GM12878 (cell line): ENCODE measurements at regions not wholly inside any gene's neighbourhood (a gene's known extent, or its start where the extent isn't known, plus 50 kb on each side); places are given as distances from the start of the nearest gene placed in this dataset.

ENCODE experiments used
- ASH2L ChIP-seq: fragments of 300-600, 200-600 bp; sonication (generic); IDR thresholded peaks from 2 replicates; pipeline ENCODE4 v1.6.1; 2017; ENCODE audit warnings: low read depth, mild to moderate bottlenecking, borderline replicate concordance
- CBFB ChIP-seq: IDR thresholded peaks from 2 replicates; pipeline ENCODE4 v1.6.1; 2016; ENCODE audit warnings: antibody characterized with exemption, low read depth
- CBX3 ChIP-seq: fragments of 200-600 bp; sonication (generic); IDR thresholded peaks from 2 replicates; pipeline ENCODE4 v1.6.1; 2016; ENCODE audit warnings: low read depth, borderline replicate concordance
- JUNB ChIP-seq: IDR thresholded peaks from 2 replicates; pipeline ENCODE4 v1.6.1; 2016; ENCODE audit warnings: antibody characterized with exemption, mild to moderate bottlenecking
- MAX ChIP-seq: IDR thresholded peaks from 2 replicates; pipeline ENCODE4 v1.6.1; 2012; ENCODE audit warnings: low read depth, low read length, improper control_type of control experiment
- MTA2 ChIP-seq: fragments of 450-650 bp; IDR thresholded peaks from 2 replicates; pipeline ENCODE4 v1.6.1; 2016; ENCODE audit warnings: low read depth, mild to moderate bottlenecking, moderate library complexity
- NBN ChIP-seq: fragments of 450-650 bp; IDR thresholded peaks from 2 replicates; pipeline ENCODE4 v1.6.1; 2016
- PML ChIP-seq: IDR thresholded peaks from 2 replicates; pipeline ENCODE4 v1.6.1; 2012; ENCODE audit warnings: low read length, inconsistent platforms
- POLR2AphosphoS5 ChIP-seq: IDR thresholded peaks from 2 replicates; pipeline ENCODE4 v1.6.1; 2011; ENCODE audit warnings: mild to moderate bottlenecking, low read length, inconsistent platforms
- SREBF1 ChIP-seq: IDR thresholded peaks from 2 replicates; pipeline ENCODE4 v1.6.1; 2012; ENCODE audit warnings: mild to moderate bottlenecking, low read length
- WRNIP1 ChIP-seq: IDR thresholded peaks from 2 replicates; pipeline ENCODE4 v1.6.1; 2011; ENCODE audit warnings: low read depth, low read length, improper control_type of control experiment, borderline replicate concordance
- ZBTB40 ChIP-seq: fragments of 450-650 bp; IDR thresholded peaks from 2 replicates; pipeline ENCODE4 v1.6.1; 2016; ENCODE audit warnings: mild to moderate bottlenecking, moderate library complexity, borderline replicate concordance
- TF ChIP-seq, protein P1 (sequence below): fragments of 450-650 bp; IDR thresholded peaks from 2 replicates; pipeline ENCODE4 v1.6.1; 2017; ENCODE audit warnings: mild to moderate bottlenecking, moderate library complexity

- TF ChIP-seq, protein P1, sequence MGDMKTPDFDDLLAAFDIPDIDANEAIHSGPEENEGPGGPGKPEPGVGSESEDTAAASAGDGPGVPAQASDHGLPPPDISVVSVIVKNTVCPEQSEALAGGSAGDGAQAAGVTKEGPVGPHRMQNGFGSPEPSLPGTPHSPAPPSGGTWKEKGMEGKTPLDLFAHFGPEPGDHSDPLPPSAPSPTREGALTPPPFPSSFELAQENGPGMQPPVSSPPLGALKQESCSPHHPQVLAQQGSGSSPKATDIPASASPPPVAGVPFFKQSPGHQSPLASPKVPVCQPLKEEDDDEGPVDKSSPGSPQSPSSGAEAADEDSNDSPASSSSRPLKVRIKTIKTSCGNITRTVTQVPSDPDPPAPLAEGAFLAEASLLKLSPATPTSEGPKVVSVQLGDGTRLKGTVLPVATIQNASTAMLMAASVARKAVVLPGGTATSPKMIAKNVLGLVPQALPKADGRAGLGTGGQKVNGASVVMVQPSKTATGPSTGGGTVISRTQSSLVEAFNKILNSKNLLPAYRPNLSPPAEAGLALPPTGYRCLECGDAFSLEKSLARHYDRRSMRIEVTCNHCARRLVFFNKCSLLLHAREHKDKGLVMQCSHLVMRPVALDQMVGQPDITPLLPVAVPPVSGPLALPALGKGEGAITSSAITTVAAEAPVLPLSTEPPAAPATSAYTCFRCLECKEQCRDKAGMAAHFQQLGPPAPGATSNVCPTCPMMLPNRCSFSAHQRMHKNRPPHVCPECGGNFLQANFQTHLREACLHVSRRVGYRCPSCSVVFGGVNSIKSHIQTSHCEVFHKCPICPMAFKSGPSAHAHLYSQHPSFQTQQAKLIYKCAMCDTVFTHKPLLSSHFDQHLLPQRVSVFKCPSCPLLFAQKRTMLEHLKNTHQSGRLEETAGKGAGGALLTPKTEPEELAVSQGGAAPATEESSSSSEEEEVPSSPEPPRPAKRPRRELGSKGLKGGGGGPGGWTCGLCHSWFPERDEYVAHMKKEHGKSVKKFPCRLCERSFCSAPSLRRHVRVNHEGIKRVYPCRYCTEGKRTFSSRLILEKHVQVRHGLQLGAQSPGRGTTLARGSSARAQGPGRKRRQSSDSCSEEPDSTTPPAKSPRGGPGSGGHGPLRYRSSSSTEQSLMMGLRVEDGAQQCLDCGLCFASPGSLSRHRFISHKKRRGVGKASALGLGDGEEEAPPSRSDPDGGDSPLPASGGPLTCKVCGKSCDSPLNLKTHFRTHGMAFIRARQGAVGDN = no peak
- TF ChIP-seq NBN = no peak
- no peak for TF ChIP-seq PML
- TF ChIP-seq CBFB = no peak
- no peak for TF ChIP-seq WRNIP1
- no peak for TF ChIP-seq ASH2L
- TF ChIP-seq CBX3 = no peak
- no peak for TF ChIP-seq POLR2AphosphoS5
- no peak for TF ChIP-seq JUNB
- no peak for TF ChIP-seq MAX
- TF ChIP-seq ZBTB40 = no peak
- no peak for TF ChIP-seq SREBF1
- no peak for TF ChIP-seq MTA2
These were observed 133.9 kb upstream of the UBASH3B start (continued) for GRCh38 chr11:122521626-122522025.
